H1 (cell line): ENCODE measurements at regions not wholly inside any gene's neighbourhood (a gene's known extent, or its start where the extent isn't known, plus 50 kb on each side); places are given as distances from the start of the nearest gene placed in this dataset.

Source experiments
- ATF2 ChIP-seq: IDR thresholded peaks from 2 replicates; pipeline ENCODE4 v1.6.1; 2012; ENCODE audit warnings: low read length, inconsistent platforms
- CBX5 ChIP-seq: fragments of 300-800, 300-1000 bp; sonication (generic); IDR thresholded peaks from 2 replicates; pipeline ENCODE4 v1.7.1; 2016; ENCODE audit warnings: antibody characterized with exemption, low read length, low read depth
- CHD2 ChIP-seq: IDR thresholded peaks from 2 replicates; pipeline ENCODE4 v1.6.1; 2012; ENCODE audit warnings: low read length, improper control_type of control experiment
- CHD7 ChIP-seq: fragments of 300-600 bp; sonication (generic); IDR thresholded peaks from 2 replicates; pipeline ENCODE4 v1.7.1; 2012; ENCODE audit warnings: low read length, moderate library complexity, mild to moderate bottlenecking, inconsistent platforms; ENCODE audit not compliant: insufficient replicate concordance
- CREB1 ChIP-seq: IDR thresholded peaks from 2 replicates; pipeline ENCODE4 v1.6.1; 2012; ENCODE audit warnings: inconsistent platforms
- HDAC6 ChIP-seq: IDR thresholded peaks from one replicate; pipeline ENCODE4 v1.7.1; 2012; ENCODE audit warnings: low read depth, mild to moderate bottlenecking, inconsistent platforms, low read length, moderate library complexity
- JUN ChIP-seq: IDR thresholded peaks from 2 replicates; pipeline ENCODE4 v1.6.1; 2011; ENCODE audit warnings: low read depth, mild to moderate bottlenecking, improper control_type of control experiment, low read length
- KDM4A ChIP-seq: IDR thresholded peaks from one replicate; pipeline ENCODE4 v1.7.1; 2012; ENCODE audit warnings: low read depth, mild to moderate bottlenecking, moderate library complexity, low read length, inconsistent platforms; ENCODE audit not compliant: severe bottlenecking
- MAX ChIP-seq: IDR thresholded peaks from 2 replicates; pipeline ENCODE4 v1.6.1; 2012; ENCODE audit warnings: inconsistent platforms
- SIX5 ChIP-seq: IDR thresholded peaks from 2 replicates; pipeline ENCODE4 v1.6.1; 2011; ENCODE audit warnings: mild to moderate bottlenecking, low read depth, low read length
- SP2 ChIP-seq: IDR thresholded peaks from 2 replicates; pipeline ENCODE4 v1.6.1; 2012; ENCODE audit warnings: mild to moderate bottlenecking, low read length, inconsistent platforms
- SRF ChIP-seq: IDR thresholded peaks from 2 replicates; pipeline ENCODE4 v1.6.1; 2011; ENCODE audit warnings: mild to moderate bottlenecking, low read depth, low read length, moderate library complexity

- TF ChIP-seq CHD7 (no peak), MAX (no peak), CHD2 (no peak), JUN (no peak), SIX5 (no peak), ATF2 (no peak), SRF (no peak), CREB1 (no peak), CBX5 (no peak), KDM4A (no peak), HDAC6 (no peak), SP2 (no peak)
Observed at GRCh38 chr5:164934039-164934438, 1428.6 kb downstream of the MAT2B start (continued).
